Stimulated activated CD8-positive, alpha-beta memory T cell treated with anti-CD3 and anti-CD28 coated beads, Interleukin-12 subunit alpha, Interleukin-12 subunit beta, amount 100 ng/mL, for 24 hours (primary cell): ENCODE measurements at regions not wholly inside any gene's neighbourhood (a gene's known extent, or its start where the extent isn't known, plus 50 kb on each side); places are given as distances from the start of the nearest gene placed in this dataset.
"Not testable (repeated sequence)": the region's sequence is repeated elsewhere in the genome, so short reads cannot be mapped to it uniquely, and the experiment has no call there.

Experiments
- DNase-seq: peaks from one replicate; pipeline ENCODE4 v3.0.0-alpha.2; 2020; ENCODE audit errors: extremely low read depth

DNA sequence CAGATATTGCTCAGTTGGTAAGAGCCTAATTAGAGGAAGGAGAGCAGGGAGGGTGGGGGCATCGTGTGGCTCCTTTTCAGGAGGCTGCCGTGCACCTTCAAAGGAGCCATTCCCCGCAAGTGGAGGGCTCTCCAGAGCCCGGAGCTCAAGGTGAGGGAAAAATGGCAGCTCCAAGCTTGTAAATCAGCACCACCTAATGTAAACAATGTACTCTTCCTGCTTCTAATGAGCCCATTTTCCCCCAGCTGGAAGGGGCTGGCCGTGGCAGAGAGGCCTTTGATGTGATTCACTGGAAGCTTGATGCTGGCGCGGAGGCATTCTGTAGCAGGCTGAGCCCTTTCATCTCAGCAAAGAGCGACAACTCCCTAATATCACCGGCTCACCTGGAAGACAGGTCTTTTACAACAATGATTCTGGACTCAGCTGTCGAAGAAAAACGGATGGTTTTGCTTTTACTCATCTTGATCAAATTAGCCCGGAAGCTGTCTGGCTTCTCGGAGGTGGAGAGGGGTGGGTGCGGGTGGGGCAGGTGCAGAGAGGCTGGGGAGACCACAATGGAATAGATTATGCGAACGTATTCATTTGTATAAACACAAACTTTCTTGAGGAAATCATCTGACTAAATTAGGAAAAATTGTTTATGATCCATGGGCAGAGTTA is 112.5 kb downstream of the RRAGC start:
- no peak for DNase-seq

DNA sequence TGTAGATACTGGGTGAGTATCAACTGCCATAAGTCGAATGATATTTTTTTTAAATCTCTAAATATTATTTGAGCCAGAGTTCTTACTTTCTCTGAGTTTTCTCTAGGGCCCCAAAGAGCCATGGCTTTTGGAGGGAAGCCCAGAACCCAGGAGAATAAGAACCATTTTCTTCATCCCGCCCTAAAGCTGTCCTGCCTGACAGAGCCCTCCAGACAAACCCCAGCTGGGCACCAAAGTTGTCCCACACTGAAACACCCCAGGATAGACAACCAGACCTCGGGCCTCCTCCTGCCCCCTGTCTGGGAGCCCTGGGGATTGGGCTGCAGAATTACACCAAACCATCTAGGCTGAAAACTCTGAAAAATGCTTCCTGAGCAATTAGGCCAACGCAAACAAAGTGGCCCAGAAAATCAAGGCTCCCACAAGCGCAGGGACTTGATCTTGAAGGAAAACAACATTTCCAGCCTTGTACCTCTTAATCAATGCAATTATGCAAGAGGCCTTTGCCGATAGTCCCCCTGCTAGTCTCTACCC is 113.1 kb downstream of the RRAGC start:
- DNase-seq = no peak

DNA sequence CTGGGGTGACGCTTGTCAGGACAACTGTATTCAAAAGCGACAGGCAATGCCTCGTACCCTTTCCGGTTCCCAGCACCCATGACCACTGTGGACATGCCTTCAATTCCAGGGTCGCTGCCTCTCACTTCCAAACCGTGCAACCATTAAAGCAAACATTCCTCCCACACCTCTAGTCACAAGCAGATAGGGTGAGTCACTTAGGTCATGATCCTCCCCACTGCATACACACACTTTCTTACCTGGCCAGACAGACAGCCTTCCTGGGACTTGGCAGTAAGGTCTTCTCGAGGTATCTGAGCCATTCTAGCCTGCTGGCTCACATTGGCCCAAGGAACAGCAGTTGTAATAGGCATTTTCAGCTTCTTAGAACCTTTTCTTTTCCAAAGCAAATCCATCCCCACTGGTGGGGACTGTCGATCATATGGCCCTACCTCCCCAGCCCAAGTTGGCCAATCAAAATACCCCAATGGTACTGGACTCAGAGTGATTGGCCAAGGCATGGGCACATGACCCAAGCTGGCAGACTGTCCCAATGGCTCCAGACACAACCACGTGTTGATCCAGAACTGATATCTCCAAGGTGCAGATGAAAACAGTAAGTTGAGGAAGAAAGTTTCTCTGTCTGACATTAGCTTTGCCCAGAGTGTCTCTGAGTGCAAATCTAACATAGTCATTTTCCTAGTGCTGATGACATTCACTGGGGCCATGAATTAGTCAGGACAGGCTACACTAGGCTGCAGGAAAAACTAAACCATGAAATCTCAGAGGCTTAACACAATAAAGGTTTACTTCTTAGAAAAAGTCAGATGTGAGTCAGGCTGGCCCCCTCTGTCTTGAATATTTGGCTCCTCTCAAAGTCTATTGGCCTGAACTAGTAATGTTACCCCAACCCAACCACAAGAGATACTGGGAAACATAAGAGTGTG is 113.8 kb downstream of the RRAGC start:
- DNase-seq = no peak

DNA sequence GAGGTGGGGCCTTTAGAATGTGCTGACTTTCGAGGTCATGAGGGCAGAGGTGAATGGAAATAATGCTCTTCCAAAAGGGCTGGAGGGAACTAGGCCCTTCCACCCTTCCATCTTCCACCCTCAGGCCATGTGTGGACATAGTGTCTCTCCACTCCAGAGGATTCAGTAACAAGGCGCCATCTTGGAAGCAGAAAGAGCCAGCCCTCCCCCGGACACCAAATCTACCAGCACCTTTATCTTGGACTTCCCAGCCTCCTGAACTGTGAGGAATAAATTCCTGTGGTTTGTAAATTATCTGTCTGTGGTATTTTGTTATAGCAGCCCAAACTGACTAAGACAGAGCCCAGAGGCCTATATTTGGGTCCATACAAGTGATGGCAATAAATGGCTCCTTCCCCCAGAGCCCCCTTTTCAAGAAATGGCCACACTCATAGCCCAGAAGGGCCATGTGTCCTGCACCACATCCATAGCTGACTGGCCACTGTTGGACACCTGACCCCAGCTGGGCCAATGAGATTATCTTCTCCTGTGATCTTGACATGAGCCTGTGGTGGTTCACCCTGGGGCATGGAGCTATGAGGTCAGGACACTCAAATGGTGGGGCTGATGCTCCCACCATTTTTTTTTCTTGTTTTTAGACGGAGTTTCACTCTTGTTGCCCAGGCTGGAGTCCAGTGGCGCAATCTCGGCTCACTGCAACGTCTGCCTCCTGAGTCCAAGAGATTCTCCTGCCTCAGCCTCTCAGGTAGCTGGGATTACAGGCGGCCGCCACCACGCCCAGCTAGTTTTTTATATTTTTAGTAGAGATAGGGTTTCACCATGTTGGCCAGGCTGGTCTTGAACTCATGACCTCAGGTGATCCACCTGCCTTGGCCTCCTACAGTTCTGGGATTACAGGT is 114.9 kb downstream of the RRAGC start:
- DNase-seq = no peak

DNA sequence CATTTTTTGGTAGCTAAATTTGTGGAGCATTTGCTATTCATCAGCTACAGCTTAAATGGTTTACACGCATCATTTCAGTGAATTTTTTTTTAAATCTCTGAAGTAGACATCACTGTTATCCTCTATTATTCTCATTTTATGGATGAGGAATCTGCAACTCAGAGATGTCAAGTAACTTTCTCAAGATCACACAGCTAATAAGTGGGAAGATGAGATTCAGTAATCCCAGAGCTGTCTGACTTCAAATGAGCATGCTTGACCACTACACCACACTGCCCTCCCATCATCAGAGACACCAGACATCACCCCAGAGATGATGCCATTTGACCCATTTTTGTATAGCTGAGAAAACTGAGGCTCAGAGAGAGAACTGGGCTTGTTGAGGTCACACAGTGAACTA is 116.4 kb downstream of the RRAGC start:
- DNase-seq = no peak

DNA sequence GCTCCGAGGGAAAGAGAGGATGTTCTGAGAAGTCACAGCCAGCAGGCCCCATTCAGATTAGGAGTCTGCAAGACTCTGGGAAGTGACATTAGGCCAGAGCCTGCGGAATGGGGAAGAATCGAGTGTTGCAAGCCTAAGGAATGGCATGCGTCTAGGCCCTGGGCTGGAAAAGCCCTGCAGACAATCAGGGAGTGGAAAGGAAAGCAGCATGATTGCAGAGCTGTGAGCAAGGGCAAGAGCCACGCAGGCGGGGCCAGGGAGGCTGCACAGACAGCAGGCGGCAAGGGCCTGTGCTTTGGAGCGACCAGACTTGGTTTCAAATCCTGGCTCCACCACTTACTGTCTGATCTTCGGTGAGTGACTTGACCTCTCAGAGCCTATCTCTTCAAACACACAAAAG is 118.2 kb downstream of the RRAGC start:
- DNase-seq = no peak

DNA sequence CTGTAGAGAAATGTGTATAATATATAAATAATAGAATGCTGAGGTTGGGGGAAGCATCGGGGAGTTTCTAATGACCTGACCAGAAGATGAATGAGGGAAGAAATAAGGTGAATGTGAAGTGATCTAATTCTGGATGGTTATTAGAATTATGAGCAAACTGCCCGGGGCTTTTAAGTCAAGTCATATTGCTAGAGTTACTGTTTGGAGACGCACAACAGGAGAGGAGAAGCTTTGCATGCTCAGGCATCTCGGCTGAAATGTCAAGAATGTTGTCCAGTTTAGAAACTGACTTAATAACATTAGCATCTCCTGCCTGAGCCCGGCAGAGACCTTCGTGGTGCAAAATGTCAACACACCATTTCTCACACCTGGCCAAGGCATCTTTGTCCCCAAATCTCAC is 119.1 kb downstream of the RRAGC start:
- DNase-seq = no peak

GRCh38 chr1:38738207-38738606 is 121.4 kb downstream of the RRAGC start:
- no peak for DNase-seq

GRCh38 chr1:38736399-38736798 is 123.2 kb downstream of the RRAGC start:
- no peak for DNase-seq

- no peak for DNase-seq
Observed at GRCh38 chr1:38735651-38736161, 123.9 kb downstream of the RRAGC start.

DNA sequence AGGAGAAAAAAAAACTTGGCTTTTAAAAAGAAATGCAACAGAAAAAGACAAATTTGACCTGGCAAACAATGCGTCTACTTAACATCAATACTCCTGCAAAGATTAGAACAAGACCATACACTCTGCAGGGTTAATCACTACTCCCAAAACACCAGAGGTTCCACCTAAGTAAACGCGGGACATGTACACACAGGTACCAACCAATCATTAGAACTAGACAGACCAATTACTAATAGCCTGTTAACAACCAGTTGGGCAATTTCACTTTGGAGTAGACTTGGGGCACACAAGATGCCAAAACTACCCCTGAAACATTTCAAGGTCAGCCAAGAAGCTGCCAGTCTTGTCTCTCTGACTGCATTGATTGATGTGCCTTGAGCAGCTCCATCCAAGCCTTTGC is 125.8 kb downstream of the RRAGC start:
- no peak for DNase-seq

- DNase-seq = no peak
Observed at GRCh38 chr1:38730511-38731397, 128.8 kb downstream of the RRAGC start.

- DNase-seq = no peak
Observed at GRCh38 chr1:38728585-38728908, 131.0 kb downstream of the RRAGC start.

GRCh38 chr1:38727684-38728584 is 131.6 kb downstream of the RRAGC start:
- no peak for DNase-seq

GRCh38 chr1:38725321-38725961 is 134.1 kb downstream of the RRAGC start:
- DNase-seq = not testable (repeated sequence)

DNA sequence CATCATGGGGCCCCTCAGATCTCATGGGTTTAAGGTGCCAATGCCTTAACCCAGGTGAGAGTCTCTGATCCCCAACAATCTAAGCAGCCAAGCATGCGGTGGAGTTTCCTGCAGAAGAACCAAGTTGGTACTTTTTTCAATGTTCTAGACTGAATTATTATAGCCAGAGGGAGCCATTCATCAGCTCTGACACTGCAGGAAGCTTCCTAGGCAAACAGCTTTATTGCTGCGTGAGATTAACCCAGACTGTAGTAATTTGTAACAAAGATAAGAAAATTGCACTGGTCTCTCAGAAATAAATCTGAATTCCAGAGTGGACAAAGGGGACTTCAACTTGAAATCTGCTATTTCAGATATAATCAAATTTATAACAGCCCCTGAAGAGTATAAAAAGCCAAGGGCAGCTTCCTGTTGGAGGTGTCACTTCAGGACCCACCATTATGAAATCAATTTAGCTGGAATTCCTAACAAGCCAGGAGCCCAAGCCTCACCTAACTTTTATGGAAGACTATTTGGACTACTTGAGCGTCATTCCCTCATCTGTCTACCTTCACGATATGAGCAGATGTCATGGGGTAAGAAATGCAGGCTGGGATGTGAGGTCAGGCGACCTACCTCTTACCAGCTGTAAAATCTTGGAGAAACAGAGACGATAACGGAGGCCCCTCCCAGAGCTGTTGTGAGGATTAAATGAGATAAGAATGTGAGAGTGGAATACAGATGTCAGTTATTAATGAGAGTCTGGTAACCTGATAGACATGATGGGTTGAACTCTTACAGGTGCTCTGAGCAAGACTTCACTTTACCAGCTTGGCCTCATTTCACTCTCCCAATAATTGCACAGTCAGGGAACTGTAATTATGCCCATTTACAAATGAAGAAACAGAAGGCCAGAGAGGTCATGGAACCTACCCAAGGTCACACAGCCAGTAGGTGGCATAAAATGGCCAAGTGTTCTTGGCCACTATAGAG is 135.1 kb downstream of the RRAGC start:
- DNase-seq = no peak

- no peak for DNase-seq
Observed at GRCh38 chr1:38721816-38722215, 137.8 kb downstream of the RRAGC start.

- DNase-seq = no peak
Observed at GRCh38 chr1:38719880-38720279, 139.7 kb downstream of the RRAGC start.
